ENCODE measurements at regions not wholly inside any gene's neighbourhood (a gene's known extent, or its start where the extent isn't known, plus 50 kb on each side); places are given as distances from the start of the nearest gene placed in this dataset.

GRCh38 chr5:62771341-62771740, 192.7 kb downstream of the LRRC70 start:
- Histone ChIP-seq H3K27ac (ENCODE audit: insufficient read depth, low read length) (no peak overlapping the region), H3K36me3 (ENCODE audit: control insufficient read depth, insufficient read depth, low read length) (no peaks in the 10 kb centered on the region), H3K9me3 (ENCODE audit: control insufficient read depth, insufficient read depth, low read length) (no peaks in the 10 kb centered on the region), H3K18ac (ENCODE audit: low read depth, low read length) (no peak overlapping the region), H2AK5ac (ENCODE audit: low read depth, low read length) (no peak overlapping the region), H2AK9ac (replicated peaks; ENCODE audit: low read depth, low read length, poor library complexity) (no peak overlapping the region), H4K5ac (ENCODE audit: low read depth, low read length) (no peak overlapping the region), H4K91ac (ENCODE audit: insufficient read depth, low read depth, low read length) (no peak overlapping the region), H3K4me2 (ENCODE audit: low read depth, low read length) (no peak overlapping the region), H3K4me3 (ENCODE audit: insufficient read depth, low read depth, low read length) (no peak overlapping the region), H2BK20ac (ENCODE audit: low read depth, low read length) (no peak overlapping the region), H2BK120ac (ENCODE audit: low read depth, low read length) (no peak overlapping the region), H4K20me1 (ENCODE audit: insufficient read depth, low read length) (no peaks in the 10 kb centered on the region), H2BK5ac (ENCODE audit: low read depth, low read length, poor library complexity, severe bottlenecking) (no peak overlapping the region), H2BK15ac (ENCODE audit: low read depth, low read length) (no peak overlapping the region), H4K8ac (ENCODE audit: low read depth in 2 of 2, low read length in 2 of 2) (no peak overlapping the region), H2AFZ (replicated peaks; ENCODE audit: low read length, poor library complexity) (no peak overlapping the region), H3K14ac (replicated peaks; ENCODE audit: low read depth, low read length) (no peak overlapping the region), H3K9ac (ENCODE audit: low read depth, low read length) (no peak overlapping the region), H3K79me1 (ENCODE audit: low read depth in 1 of 2, low read length in 2 of 2) (no peaks in the 10 kb centered on the region), H3K27me3 (ENCODE audit: control insufficient read depth, insufficient read depth, low read length) (no peaks in the 10 kb centered on the region), H3K4ac (ENCODE audit: low read depth, low read length) (no peak overlapping the region), H3K56ac (ENCODE audit: extremely low read depth, insufficient read depth, low read length) (no peak overlapping the region), H3K23ac (ENCODE audit: low read depth, low read length) (no peak overlapping the region), H3K4me1 (ENCODE audit: control insufficient read depth, insufficient read depth, low read length) (no peaks in the 10 kb centered on the region), H3K9me1 (ENCODE audit: insufficient read depth, low read length) (no peaks in the 10 kb centered on the region)
- no CpG with 5 or more reads among the region's 1 CpG for WGBS, 2 experiments (ENCODE audit: extremely low coverage in 2 of 2, insufficient read length in 1 of 2)
- ChIA-PET CTCF (no interaction called here), POLR2A (ENCODE audit: unreplicated experiment) (no interaction called here)
- dilution Hi-C loops (cut with HindIII; ENCODE audit: low sequenced_read_pairs, unreplicated experiment), result no loop called here
- DNase-seq (no peak), ATAC-seq (ENCODE audit: low read depth) (no peak)
- TF ChIP-seq RAD21 (IDR thresholded peaks at IDR 0.05; ENCODE audit: low read length) (no peak), NFE2L2 (IDR thresholded peaks at IDR 0.05; ENCODE audit: low read depth, low read length) (no peak), ELK1 (IDR thresholded peaks at IDR 0.05; ENCODE audit: borderline replicate concordance, low read depth, low read length) (no peak), MAFK (IDR thresholded peaks at IDR 0.05; ENCODE audit: low read depth, low read length) (no peak), MAZ (IDR thresholded peaks at IDR 0.05; ENCODE audit: borderline replicate concordance, low read depth, low read length) (no peak)
- TF ChIP-seq, protein P1, sequence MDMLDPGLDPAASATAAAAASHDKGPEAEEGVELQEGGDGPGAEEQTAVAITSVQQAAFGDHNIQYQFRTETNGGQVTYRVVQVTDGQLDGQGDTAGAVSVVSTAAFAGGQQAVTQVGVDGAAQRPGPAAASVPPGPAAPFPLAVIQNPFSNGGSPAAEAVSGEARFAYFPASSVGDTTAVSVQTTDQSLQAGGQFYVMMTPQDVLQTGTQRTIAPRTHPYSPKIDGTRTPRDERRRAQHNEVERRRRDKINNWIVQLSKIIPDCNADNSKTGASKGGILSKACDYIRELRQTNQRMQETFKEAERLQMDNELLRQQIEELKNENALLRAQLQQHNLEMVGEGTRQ (IDR thresholded peaks at IDR 0.05; ENCODE audit: low read depth, low read length), result no peak
- intact Hi-C loops (cut with micrococcal nuclease), result no loop called here
- no TSS peak for BruUV-seq (replicated peaks)
- in situ Hi-C loops (cut with MboI; ENCODE audit: low sequenced_read_pairs), result no loop called here

Measured in IMR-90 (cell line).